GM18867 (cell line): ENCODE measurements at regions not wholly inside any gene's neighbourhood (a gene's known extent, or its start where the extent isn't known, plus 50 kb on each side); places are given as distances from the start of the nearest gene placed in this dataset.
"Not testable (repeated sequence)": the region's sequence is repeated elsewhere in the genome, so short reads cannot be mapped to it uniquely, and the experiment has no call there.

Experiments
- ATAC-seq: cut with Tn5 transposase; IDR thresholded peaks from one replicate; pipeline ENCODE4 v1.9.1; 2021; ENCODE audit warnings: mild to moderate bottlenecking, moderate library complexity; ENCODE audit not compliant: unreplicated experiment

DNA sequence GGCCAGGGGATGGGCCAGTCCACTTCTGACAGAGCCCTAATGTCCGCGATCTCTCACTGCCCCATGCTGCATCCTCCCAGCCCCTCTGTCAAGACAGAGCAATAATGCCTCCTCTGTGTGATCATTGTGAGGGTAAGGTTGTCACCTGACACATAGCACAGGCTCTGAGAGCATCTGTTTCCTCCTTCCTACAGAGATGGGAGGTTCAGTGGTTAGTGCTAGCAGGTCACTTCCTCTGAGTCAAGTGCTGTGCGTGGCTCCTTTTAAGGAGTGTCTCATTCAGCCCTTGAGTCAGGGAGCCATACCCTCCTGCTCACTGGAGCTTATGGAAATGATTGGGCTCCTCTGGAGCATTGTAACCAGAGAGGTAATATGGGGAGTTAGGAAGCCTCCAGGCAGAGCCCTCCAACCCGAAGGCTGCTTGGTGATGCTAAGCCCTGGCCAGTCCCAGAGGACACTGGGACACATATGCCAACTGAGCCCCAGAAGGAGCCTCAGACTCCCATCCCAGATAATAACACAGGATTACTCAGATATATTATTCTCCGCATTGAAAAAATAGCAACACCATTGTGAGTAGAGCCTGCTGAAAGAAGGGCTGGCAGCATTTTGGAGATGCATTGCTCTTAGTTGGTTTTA lies 189.0 kb downstream of the GALNT1 start:
- ATAC-seq = no peak

DNA sequence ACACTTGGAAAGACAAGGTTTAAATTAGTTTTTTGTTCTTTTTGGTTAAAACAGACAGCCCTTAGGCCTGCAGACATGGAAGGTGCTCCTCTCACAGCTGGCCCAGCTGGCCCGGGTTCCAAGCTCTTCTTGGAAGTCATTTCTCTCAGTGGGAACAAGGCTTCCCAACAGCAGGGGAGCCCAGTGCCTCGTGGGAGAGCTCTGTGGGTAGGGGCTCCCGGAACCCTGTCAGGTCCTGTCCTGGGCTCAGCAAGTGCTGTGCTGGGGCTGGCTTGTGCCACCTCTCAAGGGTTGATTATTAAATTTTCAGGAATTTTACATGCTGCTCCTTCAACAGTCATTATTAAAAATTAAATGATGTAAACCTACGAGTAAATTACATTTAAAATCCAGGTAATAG lies 189.6 kb downstream of the GALNT1 start:
- ATAC-seq = no peak

DNA sequence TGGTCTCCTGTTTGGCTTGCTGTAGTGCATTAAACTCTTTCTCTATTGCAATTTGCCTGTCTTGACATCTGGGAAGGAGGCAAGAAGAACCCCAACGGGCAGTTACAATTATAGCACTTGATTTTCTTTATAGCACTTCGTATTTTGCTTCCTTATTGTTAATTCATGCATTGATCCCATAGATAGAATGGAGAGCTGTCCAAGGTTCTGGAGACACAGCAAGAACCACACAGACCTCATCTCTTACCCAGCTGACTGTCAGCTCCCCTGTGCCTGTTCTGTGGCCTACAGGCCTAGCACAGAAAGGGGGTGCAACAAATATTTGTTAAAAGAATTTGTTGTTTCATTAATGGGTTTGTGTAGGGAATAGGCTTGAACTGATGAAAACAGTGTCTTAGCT lies 194.3 kb downstream of the GALNT1 start:
- ATAC-seq = no peak

GRCh38 chr18:35776473-35776872 lies 194.9 kb downstream of the GALNT1 start:
- no peak for ATAC-seq

DNA sequence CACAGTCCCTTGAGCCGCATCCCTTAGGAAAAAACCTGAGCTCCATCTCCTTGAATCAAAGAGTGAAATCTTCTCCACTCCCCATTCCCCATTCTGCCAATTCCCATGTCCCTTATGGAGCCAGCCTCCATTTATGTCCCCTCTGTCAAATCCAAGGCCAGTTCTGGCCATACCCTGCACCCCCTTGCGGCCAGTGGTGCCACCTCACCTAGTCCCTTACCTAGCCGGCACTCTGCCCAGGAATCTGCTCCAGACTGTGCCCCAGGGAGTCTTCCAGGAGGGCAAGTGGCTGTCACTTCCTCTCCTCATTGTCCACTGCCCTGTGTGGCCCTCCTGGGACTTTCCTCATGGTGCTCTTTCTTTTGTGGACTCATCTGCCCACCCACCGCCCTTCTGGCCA lies 195.4 kb upstream of the RMP24 start:
- no peak for ATAC-seq

- no peak for ATAC-seq
Measured at GRCh38 chr18:35778850-35779627, 193.4 kb upstream of the RMP24 start.

GRCh38 chr18:35780937-35781336 lies 191.5 kb upstream of the RMP24 start:
- ATAC-seq = no peak

DNA sequence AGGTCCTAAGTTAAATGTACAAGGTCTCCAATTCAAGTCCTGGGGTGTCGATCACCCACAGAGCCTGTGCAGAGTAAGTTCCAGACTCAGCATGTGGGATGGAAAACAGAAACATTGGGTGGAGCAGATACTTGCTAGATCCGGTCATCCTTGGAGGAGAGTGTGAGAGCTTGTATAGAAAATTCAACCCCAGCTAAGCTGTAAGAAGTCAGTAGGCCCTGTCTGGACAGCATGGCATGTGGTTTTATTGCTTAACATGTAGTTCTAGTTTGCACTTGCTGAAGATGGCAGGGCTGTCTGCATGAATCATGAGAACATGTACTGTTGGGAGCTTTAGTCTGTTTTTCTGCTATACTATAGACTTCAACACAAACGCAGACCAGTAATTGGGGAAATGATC lies 189.6 kb upstream of the RMP24 start:
- ATAC-seq = no peak

- ATAC-seq = peak; percentile 80
Measured at GRCh38 chr18:35786365-35787042, 186.0 kb upstream of the RMP24 start.

- ATAC-seq = no peak
Measured at GRCh38 chr18:35789543-35789942, 182.9 kb upstream of the RMP24 start.

DNA sequence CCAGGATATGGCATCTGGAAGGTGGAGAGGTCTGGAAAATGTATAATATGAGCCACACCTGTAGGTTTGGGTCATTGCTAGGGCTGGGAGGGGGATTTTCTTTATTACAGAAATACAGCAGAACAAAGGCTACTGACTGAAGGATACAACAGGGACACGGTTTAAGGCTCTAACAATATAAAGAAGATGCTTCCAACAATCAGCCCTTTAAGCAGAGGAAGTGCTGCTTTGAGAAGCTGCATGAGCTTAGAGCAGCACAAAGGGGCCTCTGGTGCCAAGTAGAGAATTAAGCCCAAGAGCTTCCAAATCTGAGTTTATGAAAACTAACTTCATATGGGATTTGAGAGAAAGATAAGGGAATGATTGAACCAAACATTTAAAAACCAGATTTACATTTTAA lies 174.5 kb upstream of the RMP24 start:
- no peak for ATAC-seq

DNA sequence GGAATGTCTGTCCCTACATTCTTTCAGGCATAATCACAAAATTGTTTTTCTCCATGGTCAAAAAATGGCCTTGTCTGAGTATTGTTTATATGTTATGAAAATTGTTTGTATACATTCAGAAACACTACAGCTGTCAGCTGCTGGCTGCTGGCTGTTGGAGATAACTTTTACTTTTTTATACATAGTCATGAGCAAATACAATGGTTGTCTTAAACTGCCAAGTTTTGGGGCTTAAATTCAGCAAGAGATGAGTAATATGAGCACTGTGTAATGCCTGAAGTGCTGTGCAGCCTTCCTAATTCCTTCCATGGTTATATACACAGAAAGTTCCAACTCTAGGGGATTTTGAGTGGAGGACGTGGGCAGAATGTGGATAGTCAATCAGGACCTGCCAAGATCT lies 168.9 kb upstream of the RMP24 start:
- ATAC-seq = no peak

- no peak for ATAC-seq
Measured at GRCh38 chr18:35804377-35804776, 168.1 kb upstream of the RMP24 start.

DNA sequence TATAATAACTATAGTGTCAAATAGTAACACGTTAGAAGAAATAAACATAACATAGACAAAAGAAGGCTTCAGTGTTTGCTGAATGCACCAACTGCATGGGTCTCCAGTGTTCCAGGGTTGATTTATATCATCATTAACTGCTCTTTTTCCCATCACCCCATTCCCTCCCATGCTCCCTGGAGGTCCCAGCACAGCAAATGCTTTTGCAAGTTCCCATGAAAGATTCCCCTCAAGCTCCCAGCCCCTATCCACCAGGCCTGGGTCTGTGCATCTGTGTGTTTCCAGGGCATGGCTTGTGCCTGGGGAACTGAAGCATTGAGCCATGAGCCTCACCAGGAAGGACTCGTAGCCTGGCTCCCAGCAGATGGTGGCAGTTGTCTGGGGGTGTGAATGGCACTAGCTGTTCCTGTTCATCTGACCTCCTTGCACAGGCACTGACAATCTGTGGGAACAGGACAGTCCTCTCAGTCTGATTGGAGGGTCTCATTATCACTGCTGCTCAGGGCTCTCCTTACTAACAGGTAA lies 164.6 kb upstream of the RMP24 start:
- ATAC-seq = no peak

GRCh38 chr18:35808796-35809195 lies 163.7 kb upstream of the RMP24 start:
- ATAC-seq = no peak

- ATAC-seq = no peak
Measured at GRCh38 chr18:35810520-35810919, 162.0 kb upstream of the RMP24 start.

DNA sequence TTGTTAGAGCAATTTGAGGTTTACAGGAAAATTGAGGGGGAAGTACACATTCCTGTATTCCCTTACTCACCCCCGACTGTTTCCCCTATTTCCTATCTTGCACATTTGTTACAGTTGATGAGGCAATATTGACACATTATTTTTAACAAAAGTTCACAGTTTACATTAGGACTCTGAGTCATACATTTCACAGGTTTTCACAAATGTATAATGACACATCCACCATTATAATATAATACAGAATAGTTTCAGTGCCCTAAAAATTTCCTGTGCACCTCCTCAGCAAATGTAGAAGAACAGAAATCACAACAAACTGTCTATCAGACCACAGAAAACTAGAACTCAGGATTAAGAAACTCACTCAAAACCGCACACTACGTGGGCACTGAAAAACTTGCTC lies 160.6 kb upstream of the RMP24 start:
- no peak for ATAC-seq

GRCh38 chr18:35815011-35815410 lies 157.5 kb upstream of the RMP24 start:
- not testable (repeated sequence) for ATAC-seq

DNA sequence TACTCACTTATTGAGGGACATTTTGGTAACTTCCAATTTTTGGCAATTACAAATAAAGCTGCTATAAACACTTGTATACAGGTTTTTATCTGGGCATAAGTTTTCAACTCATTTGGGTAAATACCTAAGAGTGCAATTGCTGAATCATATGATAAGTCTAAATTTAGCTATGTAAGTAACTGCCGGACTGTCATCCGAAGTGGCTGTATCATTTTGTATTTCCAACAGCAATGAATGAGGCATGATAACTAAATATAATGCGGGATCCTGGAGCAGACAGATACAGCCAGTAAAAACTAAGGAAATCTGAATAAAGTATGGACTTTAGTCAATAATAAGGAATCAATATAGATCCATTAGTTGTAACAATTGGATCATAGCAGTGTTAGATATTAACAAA lies 156.5 kb upstream of the RMP24 start:
- ATAC-seq = no peak

DNA sequence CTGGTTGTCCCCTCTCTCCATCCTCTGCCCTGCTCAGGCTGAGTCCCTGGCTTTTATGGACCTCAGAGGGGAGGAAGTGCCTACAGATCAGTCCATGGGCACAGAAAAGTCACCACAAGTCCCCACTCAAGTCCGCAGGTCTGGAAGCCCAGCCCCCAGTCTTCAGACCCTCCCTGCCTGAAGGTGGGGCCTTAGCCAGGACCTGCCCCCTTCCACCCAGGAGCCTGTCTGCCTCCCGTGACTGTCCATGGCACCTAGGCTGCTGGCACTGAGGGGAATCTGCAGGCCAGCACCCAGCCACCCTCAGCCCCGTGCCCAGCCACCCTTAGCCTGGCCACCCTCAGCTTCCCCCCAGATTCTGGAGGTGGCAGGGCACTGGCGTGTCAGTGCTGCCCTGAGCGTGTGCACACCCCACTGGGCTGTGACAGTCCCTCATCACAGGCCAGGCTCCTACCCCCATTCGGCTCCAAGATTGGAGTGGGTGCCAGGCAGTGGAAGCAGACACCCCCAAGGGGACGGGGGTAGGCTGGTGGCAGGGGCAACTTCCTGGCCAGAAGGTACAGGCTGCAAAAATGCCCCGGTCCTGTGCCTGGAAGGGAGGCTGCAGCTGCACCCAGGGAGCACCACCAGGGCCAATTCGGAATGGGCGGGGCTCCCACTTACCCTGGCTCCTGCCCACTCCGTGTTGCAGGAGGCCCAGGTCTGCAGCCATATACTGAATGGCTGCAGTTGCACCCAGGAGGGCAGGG lies 154.7 kb upstream of the RMP24 start:
- no peak for ATAC-seq

GRCh38 chr18:35818353-35818667 lies 154.2 kb upstream of the RMP24 start:
- ATAC-seq = no peak
